H4 (cell line): ENCODE measurements at regions not wholly inside any gene's neighbourhood (a gene's known extent, or its start where the extent isn't known, plus 50 kb on each side); places are given as distances from the start of the nearest gene placed in this dataset.
"Not testable (repeated sequence)": the region's sequence is repeated elsewhere in the genome, so short reads cannot be mapped to it uniquely, and the experiment has no call there.

Experiments
- DNase-seq: peaks from one replicate; pipeline ENCODE4 v3.0.0-alpha.2; 2015; ENCODE audit warnings: low spot score

- no peak for DNase-seq
These were observed 405.4 kb downstream of the PTPRC start for GRCh38 chr1:199044191-199044590.

- DNase-seq = no peak
These were observed 407.8 kb downstream of the PTPRC start for GRCh38 chr1:199046618-199047017.

GRCh38 chr1:199054694-199055093, 415.9 kb downstream of the PTPRC start:
- no peak for DNase-seq

GRCh38 chr1:199057322-199057721, 418.5 kb downstream of the PTPRC start:
- DNase-seq = no peak

DNA sequence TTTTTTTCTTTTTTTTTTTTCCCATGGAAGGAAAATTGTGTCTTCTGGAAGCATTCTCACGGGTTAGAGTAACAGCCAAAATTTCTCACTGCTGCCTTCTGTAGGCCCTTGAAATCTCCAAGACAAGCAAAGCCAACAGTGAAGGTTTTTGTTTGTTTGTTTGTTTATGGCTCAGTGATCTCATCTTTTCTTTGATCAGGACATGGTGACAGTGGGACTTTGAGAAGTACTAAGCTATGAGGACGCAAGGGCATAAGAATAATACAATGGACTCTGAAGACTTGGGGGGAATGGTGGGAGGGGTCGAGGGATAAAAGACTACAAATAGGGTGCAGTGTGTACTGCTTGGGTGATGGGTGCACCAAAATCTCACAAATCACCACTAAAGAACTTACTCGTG, 419.4 kb downstream of the PTPRC start:
- DNase-seq = no peak

- DNase-seq = peak; percentile 16
These were observed 426.1 kb downstream of the PTPRC start for GRCh38 chr1:199064971-199065370.

- DNase-seq = no peak
These were observed 428.6 kb downstream of the PTPRC start for GRCh38 chr1:199067483-199067882.

DNA sequence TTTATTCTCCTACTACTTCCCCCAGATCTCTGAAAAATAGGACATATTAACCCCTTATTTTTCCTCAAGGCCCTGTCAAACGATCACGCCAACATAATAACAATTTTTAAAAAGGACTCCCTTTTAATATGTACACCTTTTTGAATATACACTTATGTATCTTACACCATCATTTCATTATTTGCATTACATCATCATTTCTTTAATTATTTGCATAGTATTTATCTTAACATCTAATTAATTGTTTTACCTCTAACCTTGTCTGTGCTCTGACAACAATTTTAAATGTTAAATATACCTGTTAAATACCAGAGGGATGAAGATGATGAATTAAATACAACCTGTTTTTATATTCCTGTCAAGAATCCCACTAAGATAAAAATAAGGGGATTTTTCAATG, 432.2 kb downstream of the PTPRC start:
- no peak for DNase-seq

GRCh38 chr1:199073166-199073565, 434.3 kb downstream of the PTPRC start:
- DNase-seq = no peak

- no peak for DNase-seq
These were observed 437.0 kb downstream of the PTPRC start for GRCh38 chr1:199075792-199076191.

DNA sequence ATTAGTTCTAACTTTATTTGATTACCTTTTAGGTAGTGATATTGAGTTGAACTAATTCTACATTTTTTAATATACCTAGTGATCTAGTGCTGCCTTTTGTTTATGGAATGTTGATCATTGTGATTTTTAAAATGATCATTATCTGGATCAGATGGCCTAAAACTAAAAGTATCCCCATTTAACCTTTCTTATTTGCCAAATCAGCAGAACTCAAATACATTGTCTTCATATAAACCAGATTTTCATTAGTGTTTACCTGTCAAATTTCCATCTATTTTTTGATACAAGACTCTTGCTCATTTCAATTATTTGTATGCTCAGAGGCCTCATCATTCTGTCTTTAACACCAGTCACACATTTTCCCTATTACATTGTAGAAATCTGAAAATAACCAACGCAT, 441.2 kb downstream of the PTPRC start:
- no peak for DNase-seq

GRCh38 chr1:199081739-199082138, 442.9 kb downstream of the PTPRC start:
- no peak for DNase-seq

DNA sequence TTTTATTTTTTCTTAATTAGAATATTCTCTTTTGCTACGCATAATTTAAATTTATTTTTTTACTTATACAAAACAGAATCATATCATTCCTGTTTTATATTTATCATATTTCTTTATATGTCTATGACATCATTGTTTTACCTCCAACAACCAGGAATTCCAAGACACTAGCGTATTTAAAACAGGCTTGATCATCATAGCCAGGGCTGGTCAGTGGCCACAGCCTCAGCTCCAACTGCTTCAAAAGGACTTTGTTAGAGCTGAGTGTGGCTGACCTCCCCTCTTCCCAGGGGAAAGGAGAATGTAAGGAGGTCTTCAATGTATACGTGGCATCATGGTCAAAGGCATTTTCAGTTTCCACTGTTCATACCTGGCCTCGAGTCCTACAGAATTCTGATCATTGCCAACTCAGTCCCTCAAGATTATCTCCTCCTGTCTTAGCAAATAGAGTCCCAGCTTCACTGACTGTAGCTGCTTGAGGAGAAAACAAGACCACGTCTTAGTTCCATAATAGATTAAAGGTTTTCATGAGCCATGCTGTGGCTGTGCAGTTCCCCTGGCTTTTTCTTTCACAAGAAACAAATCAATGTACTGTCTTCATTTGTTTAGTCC, 444.0 kb downstream of the PTPRC start:
- DNase-seq = no peak

DNA sequence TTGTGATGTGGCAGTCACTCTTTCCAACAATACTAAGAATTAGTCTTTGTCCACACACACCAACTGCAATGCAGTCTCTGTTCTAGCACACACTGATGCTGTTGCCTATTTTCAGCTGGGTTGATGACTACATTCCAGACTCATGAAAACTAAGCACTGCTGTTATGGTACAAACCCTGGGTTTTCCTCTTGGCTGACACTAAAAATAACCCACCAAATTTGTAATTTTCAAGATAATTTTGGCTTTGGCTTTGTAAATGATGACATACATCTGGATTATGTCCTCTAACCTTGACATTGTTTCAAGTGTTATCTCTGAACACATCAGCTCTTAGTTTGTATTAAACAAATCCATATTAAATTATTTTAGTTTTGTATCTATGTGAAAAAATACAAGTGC, 444.8 kb downstream of the PTPRC start:
- DNase-seq = no peak

GRCh38 chr1:199084293-199084692, 445.5 kb downstream of the PTPRC start:
- peak; percentile 95 for DNase-seq

GRCh38 chr1:199085903-199086302, 447.1 kb downstream of the PTPRC start:
- no peak for DNase-seq

- no peak for DNase-seq
These were observed 448.3 kb downstream of the PTPRC start for GRCh38 chr1:199087144-199087543.

GRCh38 chr1:199089393-199090122, 450.7 kb downstream of the PTPRC start:
- DNase-seq = no peak

GRCh38 chr1:199095628-199096027, 456.8 kb downstream of the PTPRC start:
- DNase-seq = not testable (repeated sequence)

DNA sequence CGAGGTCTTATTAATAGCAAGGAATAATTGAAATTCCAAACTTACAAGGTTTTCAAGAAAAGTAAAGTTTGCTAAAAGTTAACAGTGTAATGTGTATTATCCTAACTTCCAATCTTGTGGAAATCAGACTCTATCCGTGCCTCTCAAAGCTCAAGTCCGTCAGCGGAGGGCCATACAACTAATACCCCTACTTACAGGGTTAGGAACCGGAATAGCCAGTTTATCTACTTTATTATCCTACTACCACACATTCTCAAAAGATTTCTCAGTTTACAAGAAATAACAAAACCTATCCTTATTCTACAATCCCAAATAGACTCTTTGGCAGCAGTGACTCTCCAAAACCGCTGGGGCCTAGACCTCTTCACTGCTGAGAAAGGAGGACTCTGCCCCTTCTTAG, 457.8 kb downstream of the PTPRC start:
- DNase-seq = no peak

GRCh38 chr1:199098468-199098867, 459.6 kb downstream of the PTPRC start:
- no peak for DNase-seq

GRCh38 chr1:199101139-199101538, 462.3 kb downstream of the PTPRC start:
- no peak for DNase-seq

DNA sequence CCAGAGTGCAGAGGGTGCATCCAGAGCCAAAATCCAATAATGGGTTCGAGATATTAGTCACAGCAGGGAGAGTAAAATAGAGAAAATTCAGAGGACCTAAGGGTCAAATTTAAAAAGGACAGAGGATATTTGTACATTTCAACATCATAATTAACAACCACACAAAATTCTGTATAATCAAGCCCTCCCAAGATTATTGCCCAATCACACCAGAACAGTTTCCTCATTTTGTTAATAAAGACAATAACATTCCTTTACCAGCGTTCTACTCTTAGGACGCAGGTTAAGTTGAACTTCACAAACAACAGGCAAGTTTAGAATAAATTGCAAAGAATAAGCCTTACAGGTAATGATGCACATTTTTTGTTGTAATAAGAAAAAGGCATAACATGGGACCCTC, 462.8 kb downstream of the PTPRC start:
- no peak for DNase-seq

GRCh38 chr1:199102239-199102638, 463.4 kb downstream of the PTPRC start:
- no peak for DNase-seq
